ENCODE measurements at regions not wholly inside any gene's neighbourhood (a gene's known extent, or its start where the extent isn't known, plus 50 kb on each side); places are given as distances from the start of the nearest gene placed in this dataset.

DNA sequence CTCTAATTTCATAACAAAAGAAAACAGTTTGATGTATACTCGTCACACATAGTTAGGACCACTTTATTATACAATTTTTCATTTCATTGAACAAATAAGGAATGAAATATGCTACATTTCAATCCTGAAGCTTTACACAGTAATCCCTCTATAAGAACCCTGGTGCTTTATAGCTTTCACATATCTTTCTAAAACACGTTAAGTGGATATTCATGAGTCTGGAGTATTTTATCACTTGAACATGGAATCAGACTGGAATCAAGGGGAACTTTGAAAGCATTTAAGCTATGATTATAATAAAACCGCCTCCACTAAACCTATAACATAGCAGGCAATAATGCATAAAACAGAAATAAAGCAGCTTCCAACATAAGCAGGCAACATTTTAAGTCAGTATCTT, 476.6 kb downstream of the COL11A1 start:
- TF ChIP-seq, protein P1, sequence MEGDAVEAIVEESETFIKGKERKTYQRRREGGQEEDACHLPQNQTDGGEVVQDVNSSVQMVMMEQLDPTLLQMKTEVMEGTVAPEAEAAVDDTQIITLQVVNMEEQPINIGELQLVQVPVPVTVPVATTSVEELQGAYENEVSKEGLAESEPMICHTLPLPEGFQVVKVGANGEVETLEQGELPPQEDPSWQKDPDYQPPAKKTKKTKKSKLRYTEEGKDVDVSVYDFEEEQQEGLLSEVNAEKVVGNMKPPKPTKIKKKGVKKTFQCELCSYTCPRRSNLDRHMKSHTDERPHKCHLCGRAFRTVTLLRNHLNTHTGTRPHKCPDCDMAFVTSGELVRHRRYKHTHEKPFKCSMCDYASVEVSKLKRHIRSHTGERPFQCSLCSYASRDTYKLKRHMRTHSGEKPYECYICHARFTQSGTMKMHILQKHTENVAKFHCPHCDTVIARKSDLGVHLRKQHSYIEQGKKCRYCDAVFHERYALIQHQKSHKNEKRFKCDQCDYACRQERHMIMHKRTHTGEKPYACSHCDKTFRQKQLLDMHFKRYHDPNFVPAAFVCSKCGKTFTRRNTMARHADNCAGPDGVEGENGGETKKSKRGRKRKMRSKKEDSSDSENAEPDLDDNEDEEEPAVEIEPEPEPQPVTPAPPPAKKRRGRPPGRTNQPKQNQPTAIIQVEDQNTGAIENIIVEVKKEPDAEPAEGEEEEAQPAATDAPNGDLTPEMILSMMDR (conservative IDR thresholded peaks at IDR 0.05; ENCODE audit: low read length), result no peak
- TF ChIP-seq EZH2phosphoT487 (IDR thresholded peaks at IDR 0.05; ENCODE audit: borderline replicate concordance, low read depth, low read length), result no peak
- Histone ChIP-seq H3K4me1 (ENCODE audit: insufficient read depth, low read length, poor library complexity, severe bottlenecking) (no peaks in the 10 kb centered on the region), H3K36me3 (ENCODE audit: insufficient read depth, low read length) (no peaks in the 10 kb centered on the region), H3K79me2 (ENCODE audit: insufficient read depth, low read depth, low read length) (no peaks in the 10 kb centered on the region), H3K9me3 (ENCODE audit: low read length) (no peaks in the 10 kb centered on the region), H3K9me2 (ENCODE audit: insufficient read depth, low read length) (no peaks in the 10 kb centered on the region), H3K4me3 (ENCODE audit: low read depth, low read length, poor library complexity, severe bottlenecking) (no peak overlapping the region), H2AFZ (ENCODE audit: low read length) (no peak overlapping the region), H4K20me1 (ENCODE audit: insufficient read depth, low read length) (no peaks in the 10 kb centered on the region), H3K4me2 (ENCODE audit: low read length) (no peak overlapping the region), H3K27ac (ENCODE audit: low read depth, low read length, poor library complexity, severe bottlenecking) (no peak overlapping the region)
- intact Hi-C loops (cut with micrococcal nuclease; ENCODE audit: unreplicated experiment), result no loop called here
- ChIA-PET POLR2A (interaction anchor here (0.6 kb wide), 1 partner anchor 13 kb away, joined by 3 read pairs; no protein-coding TSS in a partner anchor), CTCF (ENCODE audit: unreplicated experiment) (no interaction called here)
- no TSS peak for BruUV-seq (replicated peaks)
- no peak for DNase-seq (ENCODE audit: low spot score)

- no peak overlapping the region for H3K4me3 ChIP-seq (ENCODE audit: low read depth, low read length, poor library complexity, severe bottlenecking)
- ChIA-PET CTCF (ENCODE audit: unreplicated experiment) (no interaction called here), POLR2A (no interaction called here)
- H3K4me1 ChIP-seq (ENCODE audit: insufficient read depth, low read length, poor library complexity, severe bottlenecking), result no peaks in the 10 kb centered on the region
- no peaks in the 10 kb centered on the region for H3K9me3 ChIP-seq (ENCODE audit: low read length)
- intact Hi-C loops (cut with micrococcal nuclease; ENCODE audit: unreplicated experiment), result no loop called here
- DNase-seq (ENCODE audit: low spot score), result no peak
- no peak overlapping the region for H3K27ac ChIP-seq (ENCODE audit: low read depth, low read length, poor library complexity, severe bottlenecking)
- H2AFZ ChIP-seq (ENCODE audit: low read length), result no peak overlapping the region
- H4K20me1 ChIP-seq (ENCODE audit: insufficient read depth, low read length), result no peaks in the 10 kb centered on the region
- BruUV-seq (replicated peaks), result no TSS peak
- no peaks in the 10 kb centered on the region for H3K36me3 ChIP-seq (ENCODE audit: insufficient read depth, low read length)
- H3K9me2 ChIP-seq (ENCODE audit: insufficient read depth, low read length), result no peaks in the 10 kb centered on the region
- TF ChIP-seq, protein P1 (conservative IDR thresholded peaks at IDR 0.05; ENCODE audit: low read length), result no peak
- TF ChIP-seq EZH2phosphoT487 (IDR thresholded peaks at IDR 0.05; ENCODE audit: borderline replicate concordance, low read depth, low read length), result no peak
- no peak overlapping the region for H3K4me2 ChIP-seq (ENCODE audit: low read length)
- H3K79me2 ChIP-seq (ENCODE audit: insufficient read depth, low read depth, low read length), result no peaks in the 10 kb centered on the region
Measured at GRCh38 chr1:102630041-102630440, 478.3 kb downstream of the COL11A1 start.

- no peak overlapping the region for H3K4me3 ChIP-seq (ENCODE audit: low read depth, low read length, poor library complexity, severe bottlenecking)
- H3K27ac ChIP-seq (ENCODE audit: low read depth, low read length, poor library complexity, severe bottlenecking), result no peak overlapping the region
- H3K36me3 ChIP-seq (ENCODE audit: insufficient read depth, low read length), result no peaks in the 10 kb centered on the region
- intact Hi-C loops (cut with micrococcal nuclease; ENCODE audit: unreplicated experiment), result no loop called here
- H3K4me1 ChIP-seq (ENCODE audit: insufficient read depth, low read length, poor library complexity, severe bottlenecking), result no peaks in the 10 kb centered on the region
- no TSS peak for BruUV-seq (replicated peaks)
- H3K4me2 ChIP-seq (ENCODE audit: low read length), result no peak overlapping the region
- no peaks in the 10 kb centered on the region for H3K9me2 ChIP-seq (ENCODE audit: insufficient read depth, low read length)
- no peak for TF ChIP-seq EZH2phosphoT487 (IDR thresholded peaks at IDR 0.05; ENCODE audit: borderline replicate concordance, low read depth, low read length)
- TF ChIP-seq, protein P1 (conservative IDR thresholded peaks at IDR 0.05; ENCODE audit: low read length), result no peak
- no peaks in the 10 kb centered on the region for H3K9me3 ChIP-seq (ENCODE audit: low read length)
- no peaks in the 10 kb centered on the region for H3K79me2 ChIP-seq (ENCODE audit: insufficient read depth, low read depth, low read length)
- ChIA-PET POLR2A (interaction anchor here (0.6 to 1.2 kb wide), 2 partner anchors 9 to 82 kb away, joined by 3 read pairs; no protein-coding TSS in a partner anchor), CTCF (ENCODE audit: unreplicated experiment) (no interaction called here)
- no peak for DNase-seq (ENCODE audit: low spot score)
- H2AFZ ChIP-seq (ENCODE audit: low read length), result no peak overlapping the region
- no peaks in the 10 kb centered on the region for H4K20me1 ChIP-seq (ENCODE audit: insufficient read depth, low read length)
Measured at GRCh38 chr1:102628109-102628613, 480.2 kb downstream of the COL11A1 start.
